GM21447 (cell line): ENCODE measurements at regions not wholly inside any gene's neighbourhood (a gene's known extent, or its start where the extent isn't known, plus 50 kb on each side); places are given as distances from the start of the nearest gene placed in this dataset.

ENCODE experiments used
- ATAC-seq: cut with Tn5 transposase; IDR thresholded peaks from one replicate; pipeline ENCODE4 v1.9.1; 2021; ENCODE audit not compliant: unreplicated experiment

DNA sequence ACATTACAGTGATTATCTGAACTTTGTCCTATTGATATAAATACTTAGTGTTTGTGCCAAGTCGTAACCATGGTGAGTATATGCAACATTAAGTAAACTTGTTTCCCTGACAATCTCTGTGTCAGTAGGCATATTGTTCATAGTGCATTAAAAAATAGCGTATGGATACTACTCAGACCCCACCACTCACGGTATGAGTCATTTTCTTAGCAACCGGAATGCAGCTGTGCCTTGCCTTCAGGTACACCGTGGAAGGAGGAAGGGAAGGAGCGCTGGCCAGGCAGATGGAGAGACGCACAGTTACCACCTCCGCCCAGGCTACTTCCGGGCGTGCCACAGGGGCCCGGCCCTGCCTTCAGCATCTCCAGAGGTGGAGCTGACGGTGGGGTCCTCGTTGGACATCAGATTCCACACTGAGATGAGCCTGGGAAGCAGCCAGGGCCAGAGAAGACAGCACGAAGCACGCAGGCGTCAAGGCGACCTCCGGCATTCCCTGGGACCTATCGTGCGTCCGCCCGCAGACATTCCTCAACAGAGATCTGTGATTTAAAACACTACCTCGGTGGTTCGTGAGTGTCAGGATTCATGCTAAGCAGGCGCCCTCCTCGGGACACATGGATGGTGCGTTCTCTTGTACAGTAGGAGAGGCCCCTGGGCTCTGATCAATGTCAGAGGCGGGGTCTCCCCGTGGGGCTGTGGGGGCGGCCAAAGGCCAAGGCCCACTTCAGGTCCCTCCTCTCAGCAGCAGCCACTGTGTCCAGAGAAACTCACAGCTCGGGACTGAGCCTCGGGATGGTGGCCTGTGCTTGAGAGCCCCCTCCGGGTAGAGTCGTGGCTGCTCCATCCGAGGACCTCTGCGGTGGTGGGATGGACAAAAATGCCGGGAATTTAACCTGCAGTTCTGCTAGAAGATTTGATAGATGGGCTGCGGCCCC is 82.2 kb upstream of the HDAC4 start:
- no peak for ATAC-seq

DNA sequence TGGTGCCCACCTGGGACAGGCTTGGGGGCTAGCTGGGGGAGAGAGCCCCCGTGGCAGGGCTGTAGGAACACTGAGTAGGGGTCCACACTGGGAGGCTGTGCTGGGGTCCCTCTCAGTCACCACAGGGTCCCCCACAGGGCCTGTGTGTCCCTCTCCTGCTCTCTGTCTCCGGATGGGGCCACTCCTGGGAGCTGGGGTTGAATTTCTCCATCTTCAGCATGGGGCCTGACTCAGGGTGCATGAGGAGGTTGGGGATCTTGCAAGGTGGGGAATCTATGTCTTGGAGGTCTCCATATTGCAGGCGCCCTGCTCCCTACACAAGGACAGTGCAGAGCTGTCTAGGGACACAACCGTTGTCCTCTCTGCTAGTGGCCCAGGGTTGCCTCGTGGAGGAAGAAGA is 78.7 kb upstream of the HDAC4 start:
- ATAC-seq: no peak

DNA sequence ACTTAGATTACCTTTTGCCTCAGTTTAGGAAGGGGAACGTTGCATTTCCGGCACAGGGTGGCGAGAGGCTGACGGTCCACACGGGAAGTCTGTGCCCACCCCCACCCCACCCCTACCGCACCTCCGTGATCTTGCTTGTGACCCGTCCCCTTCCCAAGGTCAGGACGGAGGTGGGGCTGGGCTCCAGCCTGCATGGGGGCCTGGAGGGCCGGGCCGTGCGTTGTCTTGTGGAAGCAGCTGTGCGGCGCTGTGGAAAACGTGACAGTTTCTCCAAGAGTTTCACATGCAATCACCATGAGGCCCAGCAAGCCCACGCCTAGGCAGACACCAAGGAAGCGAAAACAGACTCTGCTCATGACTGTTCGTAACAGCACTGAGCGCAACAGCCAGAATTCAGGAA is 76.8 kb upstream of the HDAC4 start:
- no peak for ATAC-seq

DNA sequence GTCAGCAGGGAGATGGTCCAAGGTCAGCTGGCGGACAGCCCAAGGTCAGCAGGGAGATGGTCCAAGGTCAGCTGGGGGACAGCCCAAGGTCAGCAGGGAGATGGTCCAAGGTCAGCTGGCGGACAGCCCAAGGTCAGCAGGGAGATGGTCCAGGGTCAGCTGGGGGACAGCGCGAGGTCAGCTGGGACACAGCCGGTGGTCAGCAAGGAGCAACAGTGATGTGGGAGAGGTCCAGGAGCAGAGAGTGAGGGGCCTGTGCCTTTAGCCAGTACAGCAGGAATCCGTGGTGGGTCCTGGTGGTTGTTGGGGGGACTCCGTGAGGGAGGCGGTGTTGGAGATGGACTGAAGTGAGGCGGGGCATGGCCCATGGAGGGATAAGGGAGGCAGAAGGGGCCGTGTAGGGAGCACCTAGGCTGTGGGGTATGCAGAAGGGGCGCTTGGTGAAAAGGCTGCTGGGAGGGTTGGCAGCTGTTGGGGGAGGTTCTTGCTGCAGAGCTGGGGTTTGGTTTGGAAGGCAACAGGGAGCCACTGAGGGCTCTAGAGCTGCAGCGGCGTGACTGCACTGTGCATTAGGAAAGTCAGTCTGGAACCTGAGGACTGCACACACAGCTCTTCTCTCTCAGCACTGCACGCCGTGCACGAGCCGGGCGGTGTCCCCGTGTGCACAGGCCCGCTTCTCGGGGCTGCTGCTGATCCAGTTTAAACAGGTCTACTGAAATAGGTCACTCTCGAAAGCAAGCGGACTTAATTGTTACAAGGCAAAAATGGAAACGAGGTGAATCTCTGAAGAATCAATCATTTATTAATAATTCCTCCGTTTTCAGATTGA is 76.2 kb upstream of the HDAC4 start:
- no peak for ATAC-seq

DNA sequence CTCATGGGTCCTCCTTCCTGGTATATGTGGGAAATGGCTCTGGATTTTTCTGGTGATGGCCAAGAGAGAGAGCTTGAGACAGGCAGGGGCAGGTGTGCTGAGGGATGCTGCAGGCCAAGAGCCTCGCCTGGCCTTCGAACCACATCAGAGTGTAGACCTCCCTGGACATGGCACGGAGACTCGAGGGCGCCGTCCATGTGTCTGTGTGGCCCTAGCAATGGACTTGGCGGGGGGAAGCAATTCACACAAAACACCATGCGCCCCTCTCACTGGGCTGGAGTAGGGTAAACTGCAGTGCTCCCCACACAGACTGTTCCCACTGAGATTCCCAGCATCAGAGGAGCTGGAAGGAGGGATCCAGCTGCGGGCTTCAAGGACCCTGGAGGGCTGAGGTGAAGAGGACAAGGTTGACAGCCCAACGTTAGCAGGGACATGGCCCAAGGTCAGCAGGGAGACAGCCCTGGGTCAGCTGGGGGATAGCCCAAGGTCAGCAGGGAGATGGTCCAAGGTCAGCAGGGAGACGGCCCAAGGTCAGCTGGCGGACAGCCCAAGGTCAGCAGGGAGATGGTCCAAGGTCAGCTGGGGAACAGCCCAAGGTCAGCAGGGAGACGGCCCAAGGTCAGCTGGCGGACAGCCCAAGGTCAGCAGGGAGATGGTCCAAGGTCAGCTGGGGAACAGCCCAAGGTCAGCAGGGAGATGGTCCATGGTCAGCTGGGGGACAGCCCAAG is 75.4 kb upstream of the HDAC4 start:
- no peak for ATAC-seq

DNA sequence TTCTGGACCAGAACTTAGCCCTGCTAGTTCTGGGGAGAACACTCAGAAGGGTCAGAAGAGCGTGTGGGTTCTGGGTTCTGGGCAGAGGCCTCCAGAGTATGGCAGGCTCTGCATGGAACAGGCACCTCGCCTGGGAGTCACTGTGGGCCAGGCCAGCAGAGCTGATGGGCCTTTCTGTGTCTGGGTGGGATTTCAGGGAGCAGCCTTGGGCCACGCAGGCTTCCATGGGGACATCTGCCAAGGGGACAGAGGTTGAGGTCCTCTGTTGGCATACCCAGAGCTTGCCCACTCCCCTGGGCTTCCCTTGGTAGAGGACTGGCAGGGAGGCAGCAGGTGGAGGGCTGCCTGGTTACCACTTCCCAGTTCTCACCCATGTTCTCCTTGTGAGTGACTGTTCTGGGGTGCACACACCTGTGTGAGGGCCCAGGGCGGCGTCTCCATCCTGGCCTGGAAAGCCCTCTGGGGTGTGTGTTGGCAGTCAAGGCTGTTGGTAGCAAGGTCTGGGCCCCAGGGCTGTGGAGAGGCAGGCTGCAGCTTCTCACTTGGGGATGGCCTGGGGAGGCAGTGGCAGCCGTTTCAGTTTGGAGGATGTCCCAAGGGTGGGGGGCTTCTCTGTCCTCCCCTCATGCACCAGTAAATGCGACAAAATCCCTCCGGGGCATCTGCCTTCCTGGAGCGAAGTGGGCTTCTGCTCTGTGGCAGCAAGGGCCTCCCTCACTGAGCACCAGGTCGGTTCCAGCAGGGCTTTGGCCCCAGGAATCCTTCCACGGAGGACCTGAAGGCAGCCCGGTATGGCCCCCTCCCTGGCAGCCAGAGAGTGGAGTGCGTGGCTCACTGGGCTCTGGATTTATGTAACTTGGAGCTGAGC is 74.6 kb upstream of the HDAC4 start:
- ATAC-seq: no peak

DNA sequence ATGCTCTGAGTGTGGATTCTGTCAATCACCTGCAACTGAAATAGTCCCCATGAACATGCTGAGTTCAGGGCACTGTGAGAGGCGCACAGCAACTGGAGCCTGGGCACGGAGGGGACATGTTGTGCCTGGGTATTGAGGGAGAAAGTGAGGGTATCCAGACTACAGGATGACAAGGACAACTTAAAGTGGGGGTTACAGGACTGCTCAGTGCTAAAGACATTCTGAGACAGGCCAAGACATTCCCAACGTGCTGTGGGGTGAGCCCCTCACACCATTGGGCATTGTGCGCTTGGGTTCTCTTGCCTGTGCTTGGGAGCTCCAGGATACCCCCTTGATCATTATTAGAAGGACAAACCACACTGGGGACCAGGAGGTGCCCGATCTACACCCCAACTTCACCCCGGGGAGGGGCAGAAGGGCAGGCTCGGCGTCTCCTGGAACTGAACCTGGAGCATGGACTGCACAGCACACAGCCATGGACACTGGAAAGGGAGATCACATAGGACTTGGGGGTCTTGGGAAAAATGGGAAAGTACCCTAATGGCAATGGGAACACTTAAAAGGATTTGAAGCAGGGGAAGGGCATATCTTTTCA is 72.5 kb upstream of the HDAC4 start:
- no peak for ATAC-seq

DNA sequence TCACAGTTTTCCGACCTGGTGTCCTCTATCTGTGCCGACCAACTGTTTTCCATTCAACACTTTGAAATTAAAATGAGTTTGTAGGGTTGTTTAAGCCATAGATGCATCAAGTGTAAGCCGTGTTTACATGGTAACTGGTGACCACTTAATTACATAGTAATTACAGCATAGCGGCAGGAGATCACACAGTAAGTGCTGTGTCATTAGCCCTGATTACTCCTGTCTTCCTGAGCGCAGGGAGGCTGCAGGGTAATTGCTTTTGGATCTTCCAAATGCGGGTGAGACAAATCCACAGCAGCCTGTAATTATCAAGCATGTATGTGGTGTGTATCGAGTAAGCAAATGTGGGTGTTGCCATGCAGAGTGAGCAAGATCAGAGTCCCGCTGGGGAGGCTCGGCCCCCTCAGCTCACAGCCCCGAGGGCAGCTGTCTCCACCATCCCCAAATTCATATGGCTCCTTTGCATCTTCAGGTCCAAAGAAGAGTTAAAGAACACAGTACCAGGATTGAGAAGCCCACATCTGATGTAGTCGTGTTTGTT is 71.5 kb upstream of the HDAC4 start:
- no peak for ATAC-seq

DNA sequence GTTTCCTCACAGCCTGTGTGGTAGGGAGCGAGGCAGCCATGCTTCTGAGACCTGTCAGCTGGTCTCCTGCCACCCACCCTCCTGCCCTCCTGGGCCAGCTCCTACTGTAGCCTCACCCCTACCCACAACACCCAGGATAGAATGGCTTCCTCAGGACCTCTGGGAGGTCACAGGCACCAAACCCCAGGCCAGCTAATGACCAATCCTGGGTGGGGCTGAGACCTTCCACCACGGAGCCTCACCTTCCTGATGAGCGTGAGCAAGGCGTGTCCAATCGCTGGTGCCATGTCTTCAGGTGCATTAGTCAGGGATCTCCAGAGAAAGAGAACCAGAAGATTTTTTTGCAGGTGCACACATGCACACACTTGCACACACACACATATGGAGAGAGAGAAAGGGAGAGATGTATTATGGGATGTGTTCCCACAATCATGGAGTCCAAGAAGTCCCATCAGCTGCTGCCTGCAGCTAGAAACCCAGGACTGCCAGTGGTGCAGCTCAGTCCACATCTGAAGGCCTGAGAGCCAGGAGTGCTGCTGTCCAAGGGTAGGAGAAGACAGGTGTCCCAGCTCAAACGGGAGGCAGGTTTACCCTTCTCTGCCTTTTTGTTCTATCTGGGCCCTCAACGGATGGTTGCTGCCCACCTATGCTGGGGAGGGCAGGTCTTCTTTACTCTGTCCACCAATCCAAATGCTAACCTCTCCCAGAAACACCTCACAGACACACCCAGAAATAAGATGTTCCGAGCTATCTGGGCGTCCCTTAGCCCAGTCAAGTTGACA is 70.4 kb upstream of the HDAC4 start:
- ATAC-seq: no peak

DNA sequence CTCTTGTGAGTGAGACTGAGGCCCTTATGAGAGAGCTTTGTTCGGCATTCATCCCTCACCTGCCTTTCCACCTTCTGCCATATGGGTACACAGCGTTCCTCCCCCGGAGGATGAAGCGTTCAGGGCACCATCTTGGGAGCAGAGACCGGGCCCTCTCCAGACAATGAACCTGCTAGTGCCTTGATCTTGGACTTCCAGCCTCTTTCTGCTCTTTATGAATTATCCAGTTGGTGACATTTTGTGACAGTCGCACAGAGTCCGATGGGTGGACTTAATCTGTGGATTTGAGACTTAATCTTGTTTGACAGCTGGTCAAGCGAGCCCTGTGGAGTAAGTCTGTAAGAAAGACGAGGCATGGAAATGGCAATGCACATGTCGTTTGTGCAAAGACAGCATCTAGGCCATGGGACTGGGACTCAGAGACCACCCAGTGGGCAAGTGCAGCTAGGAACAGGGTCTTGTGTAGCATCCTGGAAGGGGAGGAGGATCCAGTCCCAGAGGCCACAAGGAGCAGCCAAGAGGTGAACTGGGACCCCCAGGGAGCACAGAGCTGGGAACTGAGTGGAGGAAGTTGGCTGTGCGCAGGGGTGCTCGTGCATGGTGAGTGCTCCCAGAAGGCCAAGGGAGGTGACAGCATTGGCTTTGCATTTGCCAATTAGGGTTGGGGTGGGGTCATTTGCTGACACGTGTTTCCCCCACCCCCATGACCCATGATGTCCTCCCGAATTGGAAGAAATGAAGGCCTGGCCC is 69.5 kb upstream of the HDAC4 start:
- no peak for ATAC-seq

DNA sequence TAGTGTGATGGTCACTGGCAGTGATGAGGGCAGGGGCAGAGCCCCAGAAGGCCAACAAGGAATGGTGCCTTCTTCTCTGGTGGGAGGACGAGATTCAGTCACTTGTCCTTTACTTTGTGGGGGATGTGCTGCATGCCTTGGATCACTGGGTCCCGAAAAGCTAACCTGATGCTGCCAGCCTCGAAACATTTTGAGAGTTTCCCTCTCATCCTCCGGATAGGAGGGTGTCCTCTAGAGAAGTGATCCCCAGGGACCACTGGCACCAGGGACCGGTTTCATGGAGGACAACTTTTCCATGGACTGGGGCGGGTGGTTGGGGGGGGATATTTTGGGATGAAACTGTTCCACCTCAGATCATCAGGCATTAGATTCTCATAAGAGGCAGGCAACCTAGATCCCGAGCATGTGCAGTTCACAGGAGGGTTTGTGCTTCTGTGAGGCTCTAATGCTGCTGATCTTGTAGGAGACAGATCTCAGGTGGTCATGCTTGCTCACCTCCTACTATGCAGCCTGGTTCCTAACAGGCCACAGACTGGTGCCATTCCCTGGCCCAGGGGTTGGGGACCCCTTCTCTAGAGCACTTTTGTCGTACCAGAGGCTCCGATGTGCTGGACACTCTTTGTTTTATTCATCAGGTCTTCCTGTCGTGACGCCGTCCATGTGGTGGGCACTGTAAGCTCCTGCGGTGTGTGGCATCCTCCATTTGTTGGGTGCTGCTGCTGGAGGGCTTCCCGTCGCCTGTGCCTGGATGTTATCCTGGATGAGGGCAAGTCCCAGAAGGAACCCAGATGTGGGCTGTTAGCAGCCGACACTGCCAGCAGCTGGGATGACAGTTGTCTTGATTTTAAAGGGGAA is 68.5 kb upstream of the HDAC4 start:
- no peak for ATAC-seq

DNA sequence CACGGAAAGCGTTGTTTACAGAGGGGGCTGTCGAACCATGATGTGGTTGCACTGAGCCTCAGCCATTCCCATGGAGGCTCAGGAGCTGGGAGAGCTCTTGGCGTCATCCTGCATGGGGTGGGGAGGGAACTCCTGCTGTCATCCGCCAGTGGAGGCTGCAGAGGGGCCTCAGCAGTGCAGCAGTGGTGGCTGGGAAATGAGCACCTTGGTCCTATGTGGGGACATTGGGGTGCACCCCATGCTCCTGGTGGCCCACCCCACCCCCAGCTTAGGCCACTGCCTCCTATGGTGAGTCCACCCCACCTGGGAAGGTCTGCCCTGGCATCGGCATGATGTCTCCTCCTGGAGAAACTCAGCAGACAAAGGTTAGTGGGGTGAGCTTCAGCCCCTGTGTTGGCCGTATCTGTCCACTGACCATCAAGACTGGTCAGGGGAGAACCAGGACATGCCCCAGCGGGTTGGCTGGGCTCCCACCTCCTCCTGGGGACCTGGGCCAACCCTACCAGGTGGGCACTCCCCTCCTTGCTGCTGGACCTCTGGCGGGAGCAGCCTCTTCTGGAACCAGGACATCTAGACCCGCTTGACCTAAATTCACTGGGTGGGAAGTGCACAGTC is 67.8 kb upstream of the HDAC4 start:
- ATAC-seq: no peak

DNA sequence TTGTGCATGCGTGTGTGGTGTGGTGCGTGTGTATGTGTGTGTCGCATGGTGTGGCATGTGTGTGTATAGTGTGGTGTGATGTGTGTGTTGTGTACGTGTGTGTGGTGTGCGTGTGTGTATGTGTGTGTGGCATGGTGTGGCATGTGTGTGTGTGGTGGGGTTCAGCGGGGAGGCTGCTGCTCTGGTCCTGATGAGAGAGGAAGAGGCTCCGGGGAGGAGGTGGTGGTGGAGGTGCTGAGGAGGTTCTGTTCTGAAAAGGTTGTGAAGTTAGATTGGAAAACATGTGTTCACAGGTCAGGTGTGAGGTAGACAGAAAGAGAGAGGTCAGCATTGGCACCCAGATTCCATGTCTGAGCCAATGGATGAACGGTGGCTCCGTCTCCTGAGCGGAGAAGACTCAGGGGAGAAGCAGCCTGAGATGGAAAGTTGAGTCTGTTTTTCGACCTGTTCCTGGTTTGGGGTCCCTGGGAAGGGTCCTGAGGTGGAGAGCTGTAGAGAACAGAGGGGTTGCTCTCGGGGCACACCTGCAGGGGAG is 67.2 kb upstream of the HDAC4 start:
- ATAC-seq: no peak

DNA sequence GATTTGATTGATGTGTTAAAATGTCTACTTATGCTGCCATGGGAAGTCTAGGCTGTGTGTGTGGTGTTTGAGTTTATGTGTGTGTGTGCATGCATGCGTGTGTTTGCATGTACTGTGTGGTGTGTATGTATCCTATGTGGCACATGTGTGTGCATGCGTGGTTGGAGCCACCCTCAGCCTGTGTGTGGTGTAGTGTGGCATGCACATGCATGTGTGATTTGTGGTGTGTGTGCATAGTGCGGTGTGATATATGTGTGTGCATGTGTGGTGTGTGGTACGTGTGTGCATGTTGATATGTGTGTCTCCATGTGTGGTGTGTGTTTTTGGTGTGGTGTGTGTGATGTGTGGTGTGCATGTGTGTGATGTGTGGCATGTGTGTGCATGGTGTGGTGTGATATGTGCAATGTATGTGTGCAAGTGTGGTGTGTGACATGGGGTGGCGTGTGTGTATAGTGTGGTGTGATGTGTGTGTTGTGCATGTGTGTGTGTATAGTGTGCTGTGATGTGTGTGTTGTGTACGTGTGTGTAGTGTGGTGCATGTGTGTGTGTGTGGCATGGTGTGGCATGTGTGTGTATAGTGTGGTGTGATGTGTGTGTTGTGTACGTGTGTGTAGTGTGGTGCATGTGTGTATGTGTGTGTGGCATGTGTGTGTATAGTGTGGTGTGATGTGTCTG is 66.6 kb upstream of the HDAC4 start:
- no peak for ATAC-seq

DNA sequence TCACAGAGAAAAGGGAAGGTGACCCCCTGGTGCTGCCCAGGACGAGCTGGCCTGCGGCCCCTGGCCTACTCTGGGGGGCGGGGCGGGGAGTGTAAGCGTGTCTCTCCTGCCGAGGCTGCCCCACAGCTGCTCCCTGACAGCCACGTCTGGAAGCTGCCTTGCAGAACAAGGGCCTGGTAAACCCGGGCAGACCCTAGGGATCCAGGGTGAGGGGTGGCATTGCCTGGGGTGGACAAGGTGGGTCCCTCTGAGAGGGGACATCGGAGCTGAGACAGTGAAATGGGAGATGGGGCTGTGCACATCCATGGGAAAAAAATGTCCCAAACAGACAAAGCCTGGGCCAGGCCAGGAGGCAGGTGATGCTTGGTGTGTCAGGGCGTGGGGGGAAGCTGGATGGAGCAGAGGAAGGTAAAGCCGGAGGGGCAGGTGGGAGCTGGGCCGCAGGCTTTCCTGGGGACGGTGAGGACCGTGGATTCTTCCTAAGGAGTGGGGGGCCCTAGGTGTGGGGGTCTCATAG is 66.0 kb upstream of the HDAC4 start:
- no peak for ATAC-seq
